Bronchial epithelial cell (primary cell): ENCODE measurements at regions not wholly inside any gene's neighbourhood (a gene's known extent, or its start where the extent isn't known, plus 50 kb on each side); places are given as distances from the start of the nearest gene placed in this dataset.

Experiments used
- DNase-seq: peaks from one replicate; pipeline ENCODE4 v3.0.0-alpha.2; 2010; ENCODE audit warnings: low read depth
- FAIRE-seq: peaks from 2 replicates; lab custom pipeline; 2011; peaks lifted over from hg19 to GRCh38; lab: Jason Lieb, UNC
- H3K27me3 ChIP-seq: 2 replicates; pipeline ENCODE4 v1.5.1; 2011; ENCODE audit warnings: low read length; ENCODE audit not compliant: control insufficient read depth, insufficient read depth
- H3K36me3 ChIP-seq: 2 replicates; pipeline ENCODE4 v1.5.1; 2011; ENCODE audit warnings: low read length; ENCODE audit not compliant: control insufficient read depth, insufficient read depth
- H3K4me3 ChIP-seq: 2 replicates; pipeline ENCODE4 v1.5.1; 2011; ENCODE audit warnings: mild to moderate bottlenecking, low read depth, low read length, control low read depth
- CTCF ChIP-seq: IDR thresholded peaks from 2 replicates; pipeline ENCODE4 v1.5.1; 2011; ENCODE audit warnings: mild to moderate bottlenecking, moderate library complexity, low read length, control low read depth, inconsistent platforms; ENCODE audit not compliant: insufficient read depth, severe bottlenecking

- Histone ChIP-seq H3K27me3 (no peaks in the 10 kb centered on the region), H3K36me3 (no peaks in the 10 kb centered on the region), H3K4me3 (no peak overlapping the region)
- no peak for FAIRE-seq
- no peak for TF ChIP-seq CTCF
- no peak for DNase-seq
Measured at GRCh38 chr5:121152411-121152810, 688.3 kb downstream of the PRR16 start.

GRCh38 chr5:121156565-121156964 is 692.5 kb downstream of the PRR16 start:
- FAIRE-seq (no peak), DNase-seq (no peak)
- Histone ChIP-seq H3K36me3 (no peaks in the 10 kb centered on the region), H3K4me3 (no peak overlapping the region), H3K27me3 (no peaks in the 10 kb centered on the region)
- no peak for TF ChIP-seq CTCF

GRCh38 chr5:121158451-121158850 is 693.2 kb upstream of the FTMT start:
- DNase-seq, result no peak
- FAIRE-seq, result no peak
- Histone ChIP-seq H3K4me3 (no peak overlapping the region), H3K36me3 (no peaks in the 10 kb centered on the region), H3K27me3 (no peaks in the 10 kb centered on the region)
- no peak for TF ChIP-seq CTCF

- H3K36me3 ChIP-seq, result no peaks in the 10 kb centered on the region
- no peak overlapping the region for H3K4me3 ChIP-seq
- H3K27me3 ChIP-seq, result no peaks in the 10 kb centered on the region
- TF ChIP-seq CTCF, result no peak
- FAIRE-seq, result no peak
- no peak for DNase-seq
Measured at GRCh38 chr5:121160591-121160990, 691.1 kb upstream of the FTMT start.

- Histone ChIP-seq H3K27me3 (no peaks in the 10 kb centered on the region), H3K4me3 (no peak overlapping the region), H3K36me3 (no peaks in the 10 kb centered on the region)
- DNase-seq, result no peak
- no peak for FAIRE-seq
- TF ChIP-seq CTCF, result no peak
Measured at GRCh38 chr5:121164632-121165031, 687.0 kb upstream of the FTMT start.

- no peak for TF ChIP-seq CTCF
- FAIRE-seq, result no peak
- Histone ChIP-seq H3K36me3 (no peaks in the 10 kb centered on the region), H3K27me3 (no peaks in the 10 kb centered on the region), H3K4me3 (no peak overlapping the region)
- no peak for DNase-seq
Measured at GRCh38 chr5:121171361-121171760, 680.3 kb upstream of the FTMT start.
